ENCODE measurements at regions not wholly inside any gene's neighbourhood (a gene's known extent, or its start where the extent isn't known, plus 50 kb on each side); places are given as distances from the start of the nearest gene placed in this dataset.

GRCh38 chr6:138638604-138639003, 135.0 kb upstream of the CCDC28A start:
- Histone ChIP-seq H3K27me3 (ENCODE audit: control insufficient read depth in 4 of 4, insufficient read depth in 4 of 4, low read length in 3 of 4) (no peaks in the 10 kb centered on the region), H3K9me3 (ENCODE audit: control insufficient read depth in 4 of 4, low read length in 3 of 4) (no peaks in the 10 kb centered on the region), H3K9ac (ENCODE audit: low read depth in 1 of 2, low read length in 2 of 2) (no peak overlapping the region), H3K36me3 (ENCODE audit: control insufficient read depth in 4 of 4, insufficient read depth in 3 of 4, low read depth in 1 of 4, low read length in 3 of 4) (no peaks in the 10 kb centered on the region), H3K27ac (ENCODE audit: low read depth in 1 of 2, low read length in 2 of 2) (no peak overlapping the region), H3K4me3 (ENCODE audit: low read depth in 1 of 3, low read length in 3 of 3) (no peak overlapping the region), H3K4me1 (ENCODE audit: control insufficient read depth in 4 of 4, insufficient read depth in 4 of 4, low read length in 3 of 4) (peaks cover 2 to 14% (median 5%) of the 10 kb centered on the region in 4 donors)
- DNase-seq (ENCODE audit: low spot score), result no peak
- TF ChIP-seq YY1 (IDR thresholded peaks at IDR 0.05) (no peak), TAF1 (conservative IDR thresholded peaks at IDR 0.05) (no peak), RAD21 (IDR thresholded peaks at IDR 0.05) (no peak), FOXA1 (IDR thresholded peaks at IDR 0.05) (no peak), RXRA (IDR thresholded peaks at IDR 0.05) (no peak), NR2F2 (IDR thresholded peaks at IDR 0.05) (no peak), MAX (IDR thresholded peaks at IDR 0.05) (no peak), FOXA2 (IDR thresholded peaks at IDR 0.05) (no peak), GABPA (IDR thresholded peaks at IDR 0.05 in 1 of 2, conservative IDR thresholded peaks at IDR 0.05 in 1 of 2) (no peak), HNF4G (IDR thresholded peaks at IDR 0.05) (no peak), REST (IDR thresholded peaks at IDR 0.05) (no peak), CTCF (IDR thresholded peaks at IDR 0.05; ENCODE audit: low read depth, low read length, missing input control) (no peak), EGR1 (IDR thresholded peaks at IDR 0.05; ENCODE audit: low read depth in 2 of 2) (no peak)
- WGBS, result 73% methylated on average over 3 of the region's 3 CpGs

GRCh38 chr6:138640028-138640427, 133.5 kb upstream of the CCDC28A start:
- TF ChIP-seq FOXA1 (IDR thresholded peaks at IDR 0.05), result no peak
- H3K9ac ChIP-seq (ENCODE audit: low read depth in 1 of 2, low read length in 2 of 2), result no peak overlapping the region

GRCh38 chr6:138643210-138643609, 130.4 kb upstream of the CCDC28A start:
- 58% methylated on average over 2 of the region's 2 CpGs for WGBS
- H3K9ac ChIP-seq (ENCODE audit: low read depth in 1 of 2, low read length in 2 of 2), result no peak overlapping the region
- peak overlapping the region in 1 of 2 donors; percentile 1 for H3K27ac ChIP-seq (ENCODE audit: low read depth in 1 of 2, low read length in 2 of 2)
- H3K27me3 ChIP-seq (ENCODE audit: control insufficient read depth in 4 of 4, insufficient read depth in 4 of 4, low read length in 3 of 4), result no peaks in the 10 kb centered on the region
- no peaks in the 10 kb centered on the region for H3K36me3 ChIP-seq (ENCODE audit: control insufficient read depth in 4 of 4, insufficient read depth in 3 of 4, low read depth in 1 of 4, low read length in 3 of 4)
- peaks cover 2 to 22% (median 5%) of the 10 kb centered on the region in 4 donors for H3K4me1 ChIP-seq (ENCODE audit: control insufficient read depth in 4 of 4, insufficient read depth in 4 of 4, low read length in 3 of 4)
- no peak for DNase-seq (ENCODE audit: low spot score)
- no peak overlapping the region for H3K4me3 ChIP-seq (ENCODE audit: low read depth in 1 of 3, low read length in 3 of 3)
- H3K9me3 ChIP-seq (ENCODE audit: control insufficient read depth in 4 of 4, low read length in 3 of 4), result no peaks in the 10 kb centered on the region
- TF ChIP-seq GABPA (IDR thresholded peaks at IDR 0.05 in 1 of 2, conservative IDR thresholded peaks at IDR 0.05 in 1 of 2) (no peak), RXRA (IDR thresholded peaks at IDR 0.05) (peak; percentile 88 to 95), ZBTB33 (IDR thresholded peaks at IDR 0.05) (peak; percentile 35), REST (IDR thresholded peaks at IDR 0.05) (peak; percentile 25), YY1 (IDR thresholded peaks at IDR 0.05) (peak; percentile 61), TAF1 (conservative IDR thresholded peaks at IDR 0.05) (no peak), NR2F2 (IDR thresholded peaks at IDR 0.05) (peak; percentile 70), SP1 (IDR thresholded peaks at IDR 0.05) (peak; percentile 80)

More at GRCh38 chr6:138640028-138640427, 133.5 kb upstream of the CCDC28A start:
- peaks cover 2 to 17% (median 5%) of the 10 kb centered on the region in 4 donors for H3K4me1 ChIP-seq (ENCODE audit: control insufficient read depth in 4 of 4, insufficient read depth in 4 of 4, low read length in 3 of 4)
- no peaks in the 10 kb centered on the region for H3K27me3 ChIP-seq (ENCODE audit: control insufficient read depth in 4 of 4, insufficient read depth in 4 of 4, low read length in 3 of 4)
- no peak overlapping the region for H3K4me3 ChIP-seq (ENCODE audit: low read depth in 1 of 3, low read length in 3 of 3)
- no peak for DNase-seq (ENCODE audit: low spot score)
- WGBS, result 97% methylated on average over 2 of the region's 2 CpGs
- no peak overlapping the region for H3K27ac ChIP-seq (ENCODE audit: low read depth in 1 of 2, low read length in 2 of 2)
- H3K9me3 ChIP-seq (ENCODE audit: control insufficient read depth in 4 of 4, low read length in 3 of 4), result no peaks in the 10 kb centered on the region
- H3K36me3 ChIP-seq (ENCODE audit: control insufficient read depth in 4 of 4, insufficient read depth in 3 of 4, low read depth in 1 of 4, low read length in 3 of 4), result no peaks in the 10 kb centered on the region
